K562 (cell line): ENCODE measurements at regions not wholly inside any gene's neighbourhood (a gene's known extent, or its start where the extent isn't known, plus 50 kb on each side); places are given as distances from the start of the nearest gene placed in this dataset.

Source experiments
- ATAC-seq: fragments of 200-7000 bp; cut with Tn5 transposase; 3 replicates; pipeline ENCODE4 v1.9.1; 2020; ENCODE audit warnings: moderate library complexity
- BruUV-seq: library from RNA; stranded (reverse); fragments of 400-500 nt; replicated peaks from 2 replicates; lab custom pipeline; 2021; lab: Mats Ljungman, UMichigan
- CTCF ChIA-PET: fragments of 300-600 bp; formaldehyde crosslinking; extraction: SDS; loops from one replicate; lab custom pipeline; 2021; ENCODE audit warnings: low intra/inter-chr PET ratio; lab: Yijun Ruan, JAX
- POLR2A ChIA-PET: fragments of 300-600, 350-650 bp; sonication (Branson Sonifier 250); formaldehyde crosslinking; extraction: SDS; loops from one replicate; lab custom pipeline; 2021; ENCODE audit warnings: antibody characterized with exemption, inconsistent platforms; lab: Yijun Ruan, JAX
- DNase-seq, 4 experiments: peaks; one replicate each; pipeline versions ENCODE4 v3.0.0 to v3.0.0-alpha.2; 2011 to 2018; ENCODE audit warnings: low spot score in 3 of 4, mixed read lengths in 3 of 4; ENCODE audit errors: extremely low read depth in 1 of 4
- FAIRE-seq: peaks from 2 replicates; lab custom pipeline; 2011; peaks lifted over from hg19 to GRCh38; lab: Jason Lieb, UNC
- H2AFZ ChIP-seq: 2 replicates; pipeline ENCODE4 v1.6.0; 2011; ENCODE audit warnings: low read depth, low read length, control low read depth, inconsistent platforms
- H3K27ac ChIP-seq: fragments of 200-600 bp; 3 replicates; pipeline ENCODE4 v1.8.0; 2011; ENCODE audit warnings: low read depth, mild to moderate bottlenecking, control low read depth, inconsistent platforms, low read length, moderate library complexity, mixed read lengths; ENCODE audit errors: extremely low read depth
- H3K27me3 ChIP-seq, 2 experiments: fragments of 300-600 bp in 1 of 2; 2 replicates in 1 of 2; 3 replicates in 1 of 2; pipeline versions ENCODE4 v1.6.0 to v1.8.0; 2011; ENCODE audit warnings: inconsistent platforms in 2 of 2, low read length in 2 of 2, mild to moderate bottlenecking in 1 of 2, mixed read lengths in 1 of 2, moderate library complexity in 1 of 2; ENCODE audit not compliant: control insufficient read depth in 2 of 2, insufficient read depth in 2 of 2
- H3K36me3 ChIP-seq: fragments of 300-600 bp; 3 replicates; pipeline ENCODE4 v1.8.0; 2011; ENCODE audit warnings: mild to moderate bottlenecking, low read length, inconsistent platforms; ENCODE audit not compliant: control insufficient read depth, insufficient read depth
- H3K4me1 ChIP-seq, 2 experiments: fragments of 200-600 bp in 1 of 2; replicated peaks in 1 of 2; 2 replicates in 1 of 2; 3 replicates in 1 of 2; pipeline versions ENCODE4 v1.5.1 to v1.8.0; 2011; ENCODE audit warnings: inconsistent platforms in 2 of 2, low read length in 2 of 2, mild to moderate bottlenecking in 1 of 2, mixed read lengths in 1 of 2, moderate library complexity in 1 of 2; ENCODE audit not compliant: control insufficient read depth in 2 of 2, insufficient read depth in 2 of 2
- H3K4me2 ChIP-seq: 2 replicates; pipeline ENCODE4 v1.6.1; 2011; ENCODE audit warnings: low read length, control low read depth, inconsistent platforms, mixed read lengths; ENCODE audit not compliant: insufficient read depth
- H3K4me3 ChIP-seq: fragments of 200-600 bp; sonication (generic), shearing (Covaris generic); 2 replicates; pipeline ENCODE4 v1.5.1; 2016; ENCODE audit warnings: control low read depth, inconsistent platforms
- H3K79me2 ChIP-seq: fragments of 200-600 bp; 3 replicates; pipeline ENCODE4 v1.8.0; 2011; ENCODE audit warnings: low read length, inconsistent platforms; ENCODE audit not compliant: control insufficient read depth, insufficient read depth
- H3K9ac ChIP-seq, 2 experiments: 2 replicates each; pipeline versions ENCODE4 v1.6.0 to v1.6.1; 2011; ENCODE audit warnings: low read depth in 2 of 2, low read length in 2 of 2, control low read depth in 1 of 2, inconsistent platforms in 1 of 2, mild to moderate bottlenecking in 1 of 2, mixed read lengths in 1 of 2; ENCODE audit not compliant: insufficient read depth in 1 of 2
- H3K9me1 ChIP-seq: one replicate; pipeline ENCODE4 v1.6.0; 2011; ENCODE audit warnings: inconsistent platforms, mild to moderate bottlenecking, low read length, moderate library complexity; ENCODE audit not compliant: control insufficient read depth, insufficient read depth
- H3K9me3 ChIP-seq: replicated peaks from 2 replicates; pipeline ENCODE4 v1.5.1; 2011; ENCODE audit warnings: low read depth, low read length, inconsistent platforms; ENCODE audit not compliant: control insufficient read depth, insufficient read depth
- H4K20me1 ChIP-seq: replicated peaks from 2 replicates; pipeline ENCODE4 v1.6.1; 2011; ENCODE audit warnings: low read length, inconsistent platforms, mixed read lengths; ENCODE audit not compliant: control insufficient read depth, insufficient read depth
- DEAF1 ChIP-seq: fragments of 450-650 bp; formaldehyde crosslinking; IDR thresholded peaks from 2 replicates; pipeline ENCODE4 v1.4.0; 2020; ENCODE audit warnings: mild to moderate bottlenecking, moderate library complexity
- DMBX1 ChIP-seq: fragments of 250-450 bp; sonication (Bioruptor Pico); IDR thresholded peaks from 2 replicates; pipeline ENCODE4 v1.8.0; 2022; ENCODE audit warnings: inconsistent platforms, mild to moderate bottlenecking, moderate library complexity, borderline replicate concordance
- FOXP1 ChIP-seq: sonication (generic); formaldehyde crosslinking; IDR thresholded peaks from 2 replicates; pipeline ENCODE4 v1.8.0; 2022; ENCODE audit warnings: mild to moderate bottlenecking, missing genetic modification reagents
- HMG20A ChIP-seq: fragments of 450-650 bp; formaldehyde crosslinking; conservative IDR thresholded peaks from 2 replicates; pipeline ENCODE4 v1.4.0; 2020; ENCODE audit warnings: mild to moderate bottlenecking, mixed read lengths
- KDM2B ChIP-seq: fragments of 250-450 bp; sonication (Bioruptor Pico); IDR thresholded peaks from 2 replicates; pipeline ENCODE4 v1.8.0; 2021; ENCODE audit warnings: mild to moderate bottlenecking, moderate library complexity
- MCM5 ChIP-seq: fragments of 450-650 bp; IDR thresholded peaks from 2 replicates; pipeline ENCODE4 v1.6.1; 2016; ENCODE audit warnings: low read depth
- RAD51 ChIP-seq: fragments of 450-650 bp; IDR thresholded peaks from 2 replicates; pipeline ENCODE4 v1.7.1; 2016; ENCODE audit warnings: low read depth, mild to moderate bottlenecking, borderline replicate concordance
- SMAD2 ChIP-seq: fragments of 150-350 bp; IDR thresholded peaks from 2 replicates; pipeline ENCODE4 v1.6.1; 2014; ENCODE audit warnings: low read depth, mild to moderate bottlenecking, low read length
- TAF1 ChIP-seq: IDR thresholded peaks from 2 replicates; pipeline ENCODE4 v1.6.1; 2011; ENCODE audit warnings: mild to moderate bottlenecking, low read length, moderate library complexity; ENCODE audit not compliant: insufficient read depth, control insufficient read depth, severe bottlenecking; ENCODE audit errors: extremely low read depth
- TFAM ChIP-seq: fragments of 250-450 bp; sonication (Bioruptor Pico); conservative IDR thresholded peaks from 2 replicates; pipeline ENCODE4 v1.5.0; 2021; ENCODE audit warnings: mild to moderate bottlenecking, moderate library complexity
- TGIF2 ChIP-seq: sonication (generic); formaldehyde crosslinking; IDR thresholded peaks from 2 replicates; pipeline ENCODE4 v1.8.1; 2022; ENCODE audit warnings: mild to moderate bottlenecking, missing genetic modification reagents, moderate library complexity
- TRIM25 ChIP-seq: fragments of 450-650 bp; IDR thresholded peaks from 2 replicates; pipeline ENCODE4 v1.7.0; 2016; ENCODE audit warnings: borderline replicate concordance
- TRIM28 ChIP-seq: fragments of 450-650 bp; IDR thresholded peaks from 2 replicates; pipeline ENCODE4 v1.6.1; 2017
- ZNF232 ChIP-seq: sonication (generic); formaldehyde crosslinking; IDR thresholded peaks from 2 replicates; pipeline ENCODE4 v1.8.0; 2022; ENCODE audit warnings: mild to moderate bottlenecking, missing genetic modification reagents
- ZNF512 ChIP-seq: IDR thresholded peaks from 2 replicates; pipeline ENCODE4 v1.6.1; 2016; ENCODE audit warnings: missing genetic modification characterization, missing compliant biosample characterization
- ZNF561 ChIP-seq: fragments of 450-650 bp; formaldehyde crosslinking; conservative IDR thresholded peaks from 2 replicates; pipeline ENCODE4 v1.4.0; 2020; ENCODE audit warnings: mild to moderate bottlenecking, moderate library complexity
- ZNF707 ChIP-seq: fragments of 250-450 bp; sonication (Bioruptor Pico); conservative IDR thresholded peaks from 2 replicates; pipeline ENCODE4 v1.8.0; 2022; ENCODE audit warnings: inconsistent platforms, mild to moderate bottlenecking, moderate library complexity
- ZNF766 ChIP-seq: fragments of 200-800 bp; sonication (Bioruptor generic); conservative IDR thresholded peaks from 2 replicates; pipeline ENCODE4 v1.6.1; 2016; ENCODE audit warnings: missing genetic modification characterization, missing compliant biosample characterization
- WGBS: fragments of 100-300 bp; shearing (Covaris generic); methylation state at CpG from one replicate; pipeline ENCODE4 v1.1.6; 2016; ENCODE audit warnings: low coverage, mixed read lengths; ENCODE audit not compliant: insufficient coverage; ENCODE audit errors: missing lambda C conversion rate; 5-methylcytosine and 5-hydroxymethylcytosine counted together
- in situ Hi-C: fragments of 300-500 bp; cut with MboI; formaldehyde crosslinking; loops from 4 replicates; pipeline ENCODE4 v1.15.0; 2018; ENCODE audit warnings: inconsistent platforms, mixed read lengths
- intact Hi-C: fragments of 100-400 bp; cut with micrococcal nuclease; formaldehyde crosslinking; loops from 2 replicates; pipeline ENCODE4 v1.14.2; 2022

- TF ChIP-seq DEAF1 (CRISPR knock-in tag) (no peak), TAF1 (no peak), HMG20A (no peak), ZNF766 (CRISPR knock-in tag) (no peak)
Observed at GRCh38 chr15:87357637-87358313, 898.8 kb downstream of the NTRK3 start (continued).

- Histone ChIP-seq H3K4me3 (no peak overlapping the region), H3K9me3 (no peaks in the 10 kb centered on the region), H3K27ac (no peak overlapping the region), H2AFZ (no peak overlapping the region), H3K4me1 (no peaks in the 10 kb centered on the region), H3K4me2 (no peak overlapping the region), H3K9me1 (no peaks in the 10 kb centered on the region), H3K36me3 (0 out of 3 replicates have a peak, but pooled peaks cover 4% of the 10 kb centered on the region), H3K79me2 (no peaks in the 10 kb centered on the region), H4K20me1 (no peaks in the 10 kb centered on the region), H3K27me3 (no peaks in the 10 kb centered on the region), H3K9ac (no peak overlapping the region)
- intact Hi-C loops = no loop called here
- FAIRE-seq (no peak), ATAC-seq (no peak), DNase-seq (no peak)
- in situ Hi-C loops = no loop called here
- WGBS = 50% methylated on average over 1 of the region's 1 CpG
- POLR2A ChIA-PET = interaction anchor here (0.6 to 1.7 kb wide), 2 partner anchors 13 kb away, joined by 3 to 6 read pairs; no protein-coding TSS in a partner anchor
- BruUV-seq = no TSS peak
- CTCF ChIA-PET = no interaction called here
- TF ChIP-seq TFAM (no peak), TGIF2 (CRISPR knock-in tag) (no peak), MCM5 (no peak), DMBX1 (CRISPR knock-in tag) (no peak), ZNF232 (CRISPR knock-in tag) (no peak), RAD51 (no peak), ZNF561 (CRISPR knock-in tag) (no peak), KDM2B (no peak), ZNF707 (CRISPR knock-in tag) (no peak), ZNF512 (tag) (no peak), TRIM28 (no peak), FOXP1 (no peak), TRIM25 (no peak), SMAD2 (no peak)
Observed at GRCh38 chr15:87355946-87356345, 900.6 kb downstream of the NTRK3 start.
